HCT116 (cell line): ENCODE measurements at regions not wholly inside any gene's neighbourhood (a gene's known extent, or its start where the extent isn't known, plus 50 kb on each side); places are given as distances from the start of the nearest gene placed in this dataset.

Experiments
- ATAC-seq: fragments of 200-7000 bp; cut with Tn5 transposase; 2 replicates; pipeline ENCODE4 v1.9.1; 2020; ENCODE audit warnings: mild to moderate bottlenecking, moderate library complexity
- BruUV-seq: library from RNA; stranded (reverse); fragments of 400-500 nt; replicated peaks from 2 replicates; lab custom pipeline; 2021; lab: Mats Ljungman, UMichigan
- CTCF ChIA-PET: fragments of 300-600 bp; sonication (Branson Sonifier 250); formaldehyde crosslinking; loops from one replicate; lab custom pipeline; 2021; ENCODE audit warnings: antibody characterized with exemption; lab: Charles Lee
- POLR2A ChIA-PET: fragments of 300-600, 350-600 bp; sonication (Branson Sonifier 250); formaldehyde crosslinking; loops from one replicate; lab custom pipeline; 2021; ENCODE audit warnings: antibody characterized with exemption; lab: Charles Lee
- RAD21 ChIA-PET, 2 experiments: fragments of 300-600 bp; sonication (Branson Sonifier 250); formaldehyde crosslinking; loops; one replicate each; lab custom pipeline; 2023; ENCODE audit warnings: low total read pairs in 2 of 2; ENCODE audit not compliant: uncharacterized antibody in 2 of 2, unreplicated experiment in 2 of 2, low non-redundant PET in 1 of 2; lab: Charles Lee
- DNase-seq: peaks from one replicate; pipeline ENCODE4 v3.0.0-alpha.2; 2010; ENCODE audit warnings: low read depth, low spot score
- H2AFZ ChIP-seq: fragments of 200-600 bp; shearing (Covaris generic), sonication (generic); 2 replicates; pipeline ENCODE4 v1.6.1; 2017; ENCODE audit warnings: low read depth, mixed run types, mixed read lengths, antibody characterized with exemption, low read length; ENCODE audit not compliant: poor library complexity, severe bottlenecking
- H3K27ac ChIP-seq: 2 replicates; pipeline ENCODE4 v1.5.1; 2012; ENCODE audit warnings: low read depth, low read length
- H3K27me3 ChIP-seq: fragments of 200-600 bp; sonication (generic); 2 replicates; pipeline ENCODE4 v1.6.1; 2016; ENCODE audit warnings: mixed run types, low read length, mixed read lengths; ENCODE audit not compliant: insufficient read depth
- H3K36me3 ChIP-seq, 2 experiments: fragments of 200-500 bp in 1 of 2; fragments of 200-600 bp in 1 of 2; sonication (Bioruptor generic) in 1 of 2; sonication (generic) in 1 of 2; 2 replicates each; pipeline versions ENCODE4 v1.5.1 to v1.6.1; 2014 to 2016; ENCODE audit warnings: low read length in 2 of 2, inconsistent platforms in 1 of 2, mixed read lengths in 1 of 2, mixed run types in 1 of 2; ENCODE audit not compliant: insufficient read depth in 2 of 2, control insufficient read depth in 1 of 2
- H3K4me1 ChIP-seq, 2 experiments: fragments of 200-600 bp in 1 of 2; sonication (generic) in 1 of 2; 2 replicates each; pipeline versions ENCODE4 v1.5.1 to v1.6.1; 2012 to 2017; ENCODE audit warnings: low read length in 2 of 2, inconsistent platforms in 1 of 2, mild to moderate bottlenecking in 1 of 2, mixed read lengths in 1 of 2, mixed run types in 1 of 2, moderate library complexity in 1 of 2; ENCODE audit not compliant: insufficient read depth in 2 of 2, control insufficient read depth in 1 of 2
- H3K4me2 ChIP-seq: fragments of 200-600 bp; sonication (generic); 2 replicates; pipeline ENCODE4 v1.6.1; 2017; ENCODE audit warnings: mixed run types, low read length, mixed read lengths
- H3K4me3 ChIP-seq, 2 experiments: fragments of 200-600 bp in 1 of 2; sonication (generic) in 1 of 2; replicated peaks in 1 of 2; 2 replicates each; pipeline ENCODE4 v1.5.1; 2011 to 2016; ENCODE audit warnings: low read length in 2 of 2, control low read depth in 1 of 2, low read depth in 1 of 2, mild to moderate bottlenecking in 1 of 2, mixed read lengths in 1 of 2, mixed run types in 1 of 2
- H3K79me2 ChIP-seq: fragments of 200-600 bp; sonication (generic); 2 replicates; pipeline ENCODE4 v1.6.1; 2017; ENCODE audit warnings: mild to moderate bottlenecking, mixed run types, low read length, moderate library complexity, mixed read lengths; ENCODE audit not compliant: insufficient read depth
- H3K9ac ChIP-seq: fragments of 200-600 bp; sonication (generic); 2 replicates; pipeline ENCODE4 v1.6.1; 2016; ENCODE audit warnings: low read length, mixed read lengths
- H3K9me2 ChIP-seq: fragments of 200-600 bp; sonication (generic), shearing (Covaris generic); 2 replicates; pipeline ENCODE4 v1.6.1; 2017; ENCODE audit warnings: mixed run types, mild to moderate bottlenecking, moderate library complexity; ENCODE audit not compliant: insufficient read depth
- H3K9me3 ChIP-seq, 2 experiments: fragments of 200-500 bp in 1 of 2; fragments of 200-600 bp in 1 of 2; sonication (Bioruptor generic) in 1 of 2; sonication (generic) in 1 of 2; 2 replicates each; pipeline ENCODE4 v1.6.1; 2014 to 2017; ENCODE audit warnings: low read length in 2 of 2, mixed read lengths in 2 of 2, inconsistent platforms in 1 of 2, low read depth in 1 of 2, mild to moderate bottlenecking in 1 of 2, mixed run types in 1 of 2, moderate library complexity in 1 of 2; ENCODE audit not compliant: control insufficient read depth in 1 of 2, insufficient read depth in 1 of 2
- H4K20me1 ChIP-seq: fragments of 200-600 bp; sonication (generic), shearing (Covaris generic); 2 replicates; pipeline ENCODE4 v1.6.1; 2017; ENCODE audit warnings: mixed run types, mild to moderate bottlenecking, moderate library complexity; ENCODE audit not compliant: insufficient read depth
- ATF3 ChIP-seq: IDR thresholded peaks from 2 replicates; pipeline ENCODE4 v1.6.1; 2012
- FOSL1 ChIP-seq: IDR thresholded peaks from 2 replicates; pipeline ENCODE4 v1.6.1; 2012; ENCODE audit warnings: low read depth
- MAX ChIP-seq: IDR thresholded peaks from 2 replicates; pipeline ENCODE4 v1.6.1; 2012
- POLR2A ChIP-seq: IDR thresholded peaks from 2 replicates; pipeline ENCODE4 v1.7.0; 2011; ENCODE audit warnings: borderline replicate concordance; ENCODE audit not compliant: insufficient read depth, insufficient read length; ENCODE audit errors: extremely low read depth
- REST ChIP-seq: IDR thresholded peaks from 2 replicates; pipeline ENCODE4 v1.6.1; 2012; ENCODE audit warnings: low read depth
- SIN3A ChIP-seq: IDR thresholded peaks from 2 replicates; pipeline ENCODE4 v1.6.1; 2012; ENCODE audit warnings: low read depth
- SRF ChIP-seq: IDR thresholded peaks from 2 replicates; pipeline ENCODE4 v1.6.1; 2012; ENCODE audit warnings: low read depth
- YY1 ChIP-seq: IDR thresholded peaks from 2 replicates; pipeline ENCODE4 v1.6.1; 2011; ENCODE audit warnings: low read length, low read depth, moderate library complexity, mild to moderate bottlenecking; ENCODE audit not compliant: insufficient replicate concordance; ENCODE audit errors: extremely low read depth
- intact Hi-C: fragments of 100-400 bp; cut with micrococcal nuclease; formaldehyde crosslinking; loops from 2 replicates; pipeline ENCODE4 v1.10.0; 2022

- Histone ChIP-seq H3K4me2 (no peak overlapping the region), H3K9me2 (no peaks in the 10 kb centered on the region), H3K4me3 (no peak overlapping the region), H4K20me1 (no peaks in the 10 kb centered on the region), H2AFZ (no peak overlapping the region), H3K36me3 (no peaks in the 10 kb centered on the region), H3K79me2 (no peaks in the 10 kb centered on the region), H3K27me3 (no peaks in the 10 kb centered on the region), H3K9ac (no peak overlapping the region), H3K4me1 (no peaks in the 10 kb centered on the region), H3K9me3 (peaks cover 0 to 14% of the 10 kb centered on the region in 2 experiments; a peak in 1 of 4 replicates), H3K27ac (no peak overlapping the region)
- ChIA-PET RAD21 (no interaction called here), CTCF (no interaction called here), POLR2A (no interaction called here)
- TF ChIP-seq SRF = no peak
- TF ChIP-seq MAX = no peak
- no peak for TF ChIP-seq SIN3A
- TF ChIP-seq REST = no peak
- no peak for TF ChIP-seq YY1
- no TSS peak for BruUV-seq
- no peak for ATAC-seq
- DNase-seq = no peak
- intact Hi-C loops = no loop called here
Observed at GRCh38 chr1:73820843-73821242, 377.1 kb downstream of the LRRIQ3 start.

GRCh38 chr1:73813716-73814115 lies 384.3 kb downstream of the LRRIQ3 start:
- Histone ChIP-seq H3K79me2 (no peaks in the 10 kb centered on the region), H2AFZ (no peak overlapping the region), H3K27me3 (no peaks in the 10 kb centered on the region), H3K9me2 (no peaks in the 10 kb centered on the region), H4K20me1 (no peaks in the 10 kb centered on the region), H3K4me1 (no peaks in the 10 kb centered on the region), H3K9me3 (peaks cover 0 to 7% of the 10 kb centered on the region in 2 experiments; a peak in 1 of 4 replicates), H3K27ac (no peak overlapping the region), H3K4me2 (no peak overlapping the region), H3K9ac (no peak overlapping the region), H3K4me3 (no peak overlapping the region), H3K36me3 (no peaks in the 10 kb centered on the region)
- DNase-seq = no peak
- ChIA-PET POLR2A (no interaction called here), RAD21 (no interaction called here), CTCF (no interaction called here)
- TF ChIP-seq ATF3 (no peak), POLR2A (no peak), YY1 (no peak), FOSL1 (no peak)
- ATAC-seq = no peak
- BruUV-seq = no TSS peak
- intact Hi-C loops = no loop called here
